Cardiac muscle cell (in vitro differentiated cells and primary cell): ENCODE measurements at regions not wholly inside any gene's neighbourhood (a gene's known extent, or its start where the extent isn't known, plus 50 kb on each side); places are given as distances from the start of the nearest gene placed in this dataset.

Experiments used
- DNase-seq, 2 donors: peaks; one replicate each; pipeline versions ENCODE4 v3.0.0 to v3.0.0-alpha.2; 2010 to 2017; ENCODE audit warnings: low read depth in 1 of 2, low spot score in 1 of 2
- H3K27ac ChIP-seq: fragments of 200-600 bp; sonication (generic); 2 replicates; pipeline ENCODE4 v1.5.1; 2016
- H3K27me3 ChIP-seq: fragments of 200-600 bp; sonication (generic); 2 replicates; pipeline ENCODE4 v1.6.0; 2016; ENCODE audit warnings: control low read depth
- H3K36me3 ChIP-seq: fragments of 200-600 bp; sonication (generic); 2 replicates; pipeline ENCODE4 v1.5.1; 2016; ENCODE audit warnings: control low read depth
- H3K4me1 ChIP-seq: fragments of 200-600 bp; sonication (generic); 2 replicates; pipeline ENCODE4 v1.8.1; 2017; ENCODE audit warnings: low read depth, mild to moderate bottlenecking, mixed run types
- H3K4me3 ChIP-seq: fragments of 200-600 bp; sonication (generic); 2 replicates; pipeline ENCODE4 v1.5.1; 2016; ENCODE audit warnings: mild to moderate bottlenecking
- H3K9me3 ChIP-seq: fragments of 200-600 bp; sonication (generic); 2 replicates; pipeline ENCODE4 v1.5.1; 2017; ENCODE audit warnings: low read depth, mild to moderate bottlenecking, control low read depth
- CTCF ChIP-seq: IDR thresholded peaks from 2 replicates; pipeline ENCODE4 v1.5.1; 2012; ENCODE audit warnings: low read depth, mild to moderate bottlenecking, low read length

GRCh38 chrX:149992918-149993317, 54.6 kb upstream of the EOLA2 start:
- TF ChIP-seq CTCF: no peak
- H3K4me3 ChIP-seq: no peak overlapping the region
- H3K9me3 ChIP-seq: no peaks in the 10 kb centered on the region
- no peak overlapping the region for H3K27ac ChIP-seq
- H3K27me3 ChIP-seq: no peaks in the 10 kb centered on the region
- DNase-seq: no peak
- no peaks in the 10 kb centered on the region for H3K36me3 ChIP-seq
- no peaks in the 10 kb centered on the region for H3K4me1 ChIP-seq

DNA sequence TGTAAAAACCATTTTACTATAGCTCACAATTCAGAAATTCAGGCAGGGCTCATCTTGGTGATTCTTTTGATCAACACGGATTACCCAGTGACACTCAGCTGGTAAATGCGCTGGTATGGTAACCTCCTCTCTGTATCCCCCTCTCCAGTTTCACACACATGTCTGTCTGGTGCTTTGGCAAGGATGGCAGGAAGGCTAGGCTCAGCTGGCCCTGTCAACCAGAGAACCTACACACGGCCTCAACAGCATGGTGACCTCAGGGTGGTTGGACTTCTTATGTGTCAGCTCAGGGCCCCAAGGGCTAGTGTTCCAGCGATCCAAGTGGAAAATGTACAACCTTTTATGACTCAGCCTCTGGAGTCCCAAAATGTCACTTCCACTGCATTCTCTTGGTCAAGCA, 55.7 kb upstream of the EOLA2 start:
- H3K27me3 ChIP-seq: no peaks in the 10 kb centered on the region
- DNase-seq: no peak
- no peak overlapping the region for H3K27ac ChIP-seq

GRCh38 chrX:149996515-149996914, 58.2 kb upstream of the EOLA2 start:
- H3K27ac ChIP-seq: no peak overlapping the region
- no peak for DNase-seq
- no peak overlapping the region for H3K4me3 ChIP-seq
- no peaks in the 10 kb centered on the region for H3K36me3 ChIP-seq
- H3K27me3 ChIP-seq: no peaks in the 10 kb centered on the region
- no peaks in the 10 kb centered on the region for H3K4me1 ChIP-seq
- TF ChIP-seq CTCF: no peak
- H3K9me3 ChIP-seq: no peaks in the 10 kb centered on the region

More for the DNA sequence above, 55.7 kb upstream of the EOLA2 start:
- no peak for TF ChIP-seq CTCF
- H3K36me3 ChIP-seq: no peaks in the 10 kb centered on the region
- H3K4me1 ChIP-seq: no peaks in the 10 kb centered on the region
- no peak overlapping the region for H3K4me3 ChIP-seq
- no peaks in the 10 kb centered on the region for H3K9me3 ChIP-seq

DNA sequence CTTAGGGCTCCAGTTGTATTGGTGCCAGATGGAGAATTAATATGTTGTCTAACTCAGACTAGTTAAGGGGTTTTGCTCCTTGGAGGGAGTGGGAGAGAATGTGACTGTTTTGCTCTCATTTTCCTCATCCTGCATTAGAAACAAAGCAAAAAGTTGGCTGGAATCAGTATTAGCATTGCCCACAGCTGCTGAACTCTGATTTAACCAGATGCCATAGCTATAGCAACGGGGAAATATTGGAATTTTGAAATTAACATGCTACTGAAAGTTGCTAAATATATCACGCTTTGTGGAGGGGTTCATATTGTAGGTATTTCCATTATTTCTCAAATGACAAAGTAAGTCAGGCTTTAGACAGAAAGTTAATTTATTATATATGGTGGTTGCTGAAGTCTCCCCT, 66.7 kb upstream of the EOLA2 start:
- DNase-seq: no peak
- Histone ChIP-seq H3K27ac (no peak overlapping the region), H3K36me3 (no peaks in the 10 kb centered on the region), H3K4me1 (no peaks in the 10 kb centered on the region), H3K27me3 (no peaks in the 10 kb centered on the region), H3K9me3 (no peaks in the 10 kb centered on the region), H3K4me3 (no peak overlapping the region)
- no peak for TF ChIP-seq CTCF

GRCh38 chrX:150007356-150007755, 69.1 kb upstream of the EOLA2 start:
- no peak for TF ChIP-seq CTCF
- peak in 1 of 2 donors; percentile 36 for DNase-seq
- Histone ChIP-seq H3K27me3 (no peaks in the 10 kb centered on the region), H3K36me3 (no peaks in the 10 kb centered on the region), H3K4me1 (no peaks in the 10 kb centered on the region), H3K27ac (no peak overlapping the region), H3K9me3 (no peaks in the 10 kb centered on the region), H3K4me3 (no peak overlapping the region)
